ENCODE measurements at regions not wholly inside any gene's neighbourhood (a gene's known extent, or its start where the extent isn't known, plus 50 kb on each side); places are given as distances from the start of the nearest gene placed in this dataset.

GRCh38 chr20:43863821-43864544 lies 50.7 kb upstream of the TOX2 start:
- Histone ChIP-seq H3K4me1 (ENCODE audit: control insufficient read depth in 2 of 2, insufficient read depth in 2 of 2, low read length in 2 of 2) (no peaks in the 10 kb centered on the region), H3K27me3 (ENCODE audit: control insufficient read depth in 2 of 2, insufficient read depth in 1 of 2, low read length in 1 of 2) (peaks cover 0 to 6% of the 10 kb centered on the region in 2 donors), H3K36me3 (ENCODE audit: control insufficient read depth in 2 of 2, insufficient read depth in 2 of 2, low read length in 1 of 2) (no peaks in the 10 kb centered on the region), H3K27ac (ENCODE audit: low read depth in 1 of 2, low read length in 1 of 2) (no peak overlapping the region), H3K9me3 (ENCODE audit: control insufficient read depth in 2 of 2, insufficient read depth in 1 of 2, low read length in 1 of 2) (no peaks in the 10 kb centered on the region), H3K4me3 (ENCODE audit: low read length in 2 of 2) (no peak overlapping the region)
- DNase-seq (ENCODE audit: low read depth in 6 of 9, low spot score in 9 of 9): no peak
- 80% methylated on average over 10 of the region's 10 CpGs for WGBS

GRCh38 chr20:43863330-43863729 lies 51.3 kb upstream of the TOX2 start:
- no peak overlapping the region for H3K27ac ChIP-seq (ENCODE audit: low read depth in 1 of 2, low read length in 1 of 2)
- DNase-seq (ENCODE audit: low read depth in 6 of 9, low spot score in 9 of 9): no peak

GRCh38 chr20:43862438-43862837 lies 52.2 kb upstream of the TOX2 start:
- Histone ChIP-seq H3K36me3 (ENCODE audit: control insufficient read depth in 2 of 2, insufficient read depth in 2 of 2, low read length in 1 of 2) (no peaks in the 10 kb centered on the region), H3K27ac (ENCODE audit: low read depth in 1 of 2, low read length in 1 of 2) (no peak overlapping the region), H3K9me3 (ENCODE audit: control insufficient read depth in 2 of 2, insufficient read depth in 1 of 2, low read length in 1 of 2) (no peaks in the 10 kb centered on the region), H3K4me3 (ENCODE audit: low read length in 2 of 2) (no peak overlapping the region), H3K4me1 (ENCODE audit: control insufficient read depth in 2 of 2, insufficient read depth in 2 of 2, low read length in 2 of 2) (no peaks in the 10 kb centered on the region), H3K27me3 (ENCODE audit: control insufficient read depth in 2 of 2, insufficient read depth in 1 of 2, low read length in 1 of 2) (peaks cover 0 to 6% of the 10 kb centered on the region in 2 donors)
- no peak for DNase-seq (ENCODE audit: low read depth in 6 of 9, low spot score in 9 of 9)
- WGBS: 40% methylated on average over 4 of the region's 4 CpGs

More at GRCh38 chr20:43863330-43863729, 51.3 kb upstream of the TOX2 start:
- Histone ChIP-seq H3K4me3 (ENCODE audit: low read length in 2 of 2) (no peak overlapping the region), H3K27me3 (ENCODE audit: control insufficient read depth in 2 of 2, insufficient read depth in 1 of 2, low read length in 1 of 2) (peaks cover 0 to 6% of the 10 kb centered on the region in 2 donors), H3K9me3 (ENCODE audit: control insufficient read depth in 2 of 2, insufficient read depth in 1 of 2, low read length in 1 of 2) (no peaks in the 10 kb centered on the region), H3K4me1 (ENCODE audit: control insufficient read depth in 2 of 2, insufficient read depth in 2 of 2, low read length in 2 of 2) (no peaks in the 10 kb centered on the region), H3K36me3 (ENCODE audit: control insufficient read depth in 2 of 2, insufficient read depth in 2 of 2, low read length in 1 of 2) (no peaks in the 10 kb centered on the region)
- WGBS: 85% methylated on average over 12 of the region's 12 CpGs

- H3K4me1 ChIP-seq (ENCODE audit: control insufficient read depth in 2 of 2, insufficient read depth in 2 of 2, low read length in 2 of 2): no peaks in the 10 kb centered on the region
- H3K27ac ChIP-seq (ENCODE audit: low read depth in 1 of 2, low read length in 1 of 2): no peak overlapping the region
- WGBS: 96% methylated on average over 1 of the region's 1 CpG
- H3K9me3 ChIP-seq (ENCODE audit: control insufficient read depth in 2 of 2, insufficient read depth in 1 of 2, low read length in 1 of 2): no peaks in the 10 kb centered on the region
- H3K36me3 ChIP-seq (ENCODE audit: control insufficient read depth in 2 of 2, insufficient read depth in 2 of 2, low read length in 1 of 2): no peaks in the 10 kb centered on the region
- peaks cover 0 to 6% of the 10 kb centered on the region in 2 donors for H3K27me3 ChIP-seq (ENCODE audit: control insufficient read depth in 2 of 2, insufficient read depth in 1 of 2, low read length in 1 of 2)
- DNase-seq (ENCODE audit: low read depth in 6 of 9, low spot score in 9 of 9): no peak
- no peak overlapping the region for H3K4me3 ChIP-seq (ENCODE audit: low read length in 2 of 2)
Observed at GRCh38 chr20:43859994-43860393, 54.7 kb upstream of the TOX2 start.

- H3K4me3 ChIP-seq (ENCODE audit: low read length in 2 of 2): no peak overlapping the region
- WGBS: 98% methylated on average over 1 of the region's 1 CpG
- no peak for DNase-seq (ENCODE audit: low read depth in 6 of 9, low spot score in 9 of 9)
- H3K4me1 ChIP-seq (ENCODE audit: control insufficient read depth in 2 of 2, insufficient read depth in 2 of 2, low read length in 2 of 2): no peaks in the 10 kb centered on the region
- no peaks in the 10 kb centered on the region for H3K9me3 ChIP-seq (ENCODE audit: control insufficient read depth in 2 of 2, insufficient read depth in 1 of 2, low read length in 1 of 2)
- peaks cover 0 to 2% of the 10 kb centered on the region in 2 donors for H3K27me3 ChIP-seq (ENCODE audit: control insufficient read depth in 2 of 2, insufficient read depth in 1 of 2, low read length in 1 of 2)
- no peak overlapping the region for H3K27ac ChIP-seq (ENCODE audit: low read depth in 1 of 2, low read length in 1 of 2)
- no peaks in the 10 kb centered on the region for H3K36me3 ChIP-seq (ENCODE audit: control insufficient read depth in 2 of 2, insufficient read depth in 2 of 2, low read length in 1 of 2)
Observed at GRCh38 chr20:43857932-43858331, 56.7 kb upstream of the TOX2 start.

- no peak for DNase-seq (ENCODE audit: low read depth in 6 of 9, low spot score in 9 of 9)
- Histone ChIP-seq H3K27ac (ENCODE audit: low read depth in 1 of 2, low read length in 1 of 2) (no peak overlapping the region), H3K36me3 (ENCODE audit: control insufficient read depth in 2 of 2, insufficient read depth in 2 of 2, low read length in 1 of 2) (no peaks in the 10 kb centered on the region), H3K4me3 (ENCODE audit: low read length in 2 of 2) (no peak overlapping the region), H3K27me3 (ENCODE audit: control insufficient read depth in 2 of 2, insufficient read depth in 1 of 2, low read length in 1 of 2) (peaks cover 0 to 2% of the 10 kb centered on the region in 2 donors), H3K4me1 (ENCODE audit: control insufficient read depth in 2 of 2, insufficient read depth in 2 of 2, low read length in 2 of 2) (no peaks in the 10 kb centered on the region), H3K9me3 (ENCODE audit: control insufficient read depth in 2 of 2, insufficient read depth in 1 of 2, low read length in 1 of 2) (no peaks in the 10 kb centered on the region)
Observed at GRCh38 chr20:43857127-43857526, 57.5 kb upstream of the TOX2 start.

- Histone ChIP-seq H3K36me3 (ENCODE audit: control insufficient read depth in 2 of 2, insufficient read depth in 2 of 2, low read length in 1 of 2) (no peaks in the 10 kb centered on the region), H3K4me3 (ENCODE audit: low read length in 2 of 2) (no peak overlapping the region), H3K27me3 (ENCODE audit: control insufficient read depth in 2 of 2, insufficient read depth in 1 of 2, low read length in 1 of 2) (peaks cover 0 to 2% of the 10 kb centered on the region in 2 donors), H3K4me1 (ENCODE audit: control insufficient read depth in 2 of 2, insufficient read depth in 2 of 2, low read length in 2 of 2) (no peaks in the 10 kb centered on the region), H3K9me3 (ENCODE audit: control insufficient read depth in 2 of 2, insufficient read depth in 1 of 2, low read length in 1 of 2) (no peaks in the 10 kb centered on the region), H3K27ac (ENCODE audit: low read depth in 1 of 2, low read length in 1 of 2) (no peak overlapping the region)
- 87% methylated on average over 1 of the region's 1 CpG for WGBS
- no peak for DNase-seq (ENCODE audit: low read depth in 6 of 9, low spot score in 9 of 9)
Observed at GRCh38 chr20:43855803-43856202, 58.8 kb upstream of the TOX2 start.

- H3K36me3 ChIP-seq (ENCODE audit: control insufficient read depth in 2 of 2, insufficient read depth in 2 of 2, low read length in 1 of 2): no peaks in the 10 kb centered on the region
- no peak overlapping the region for H3K4me3 ChIP-seq (ENCODE audit: low read length in 2 of 2)
- H3K4me1 ChIP-seq (ENCODE audit: control insufficient read depth in 2 of 2, insufficient read depth in 2 of 2, low read length in 2 of 2): no peaks in the 10 kb centered on the region
- H3K27ac ChIP-seq (ENCODE audit: low read depth in 1 of 2, low read length in 1 of 2): no peak overlapping the region
- no peak for DNase-seq (ENCODE audit: low read depth in 6 of 9, low spot score in 9 of 9)
- no peaks in the 10 kb centered on the region for H3K9me3 ChIP-seq (ENCODE audit: control insufficient read depth in 2 of 2, insufficient read depth in 1 of 2, low read length in 1 of 2)
- 96% methylated on average over 6 of the region's 6 CpGs for WGBS
- peaks cover 0 to 2% of the 10 kb centered on the region in 2 donors for H3K27me3 ChIP-seq (ENCODE audit: control insufficient read depth in 2 of 2, insufficient read depth in 1 of 2, low read length in 1 of 2)
Observed at GRCh38 chr20:43853918-43854317, 60.7 kb upstream of the TOX2 start.

GRCh38 chr20:43853174-43853803 lies 61.4 kb upstream of the TOX2 start:
- 94% methylated on average over 9 of the region's 9 CpGs for WGBS
- Histone ChIP-seq H3K27me3 (ENCODE audit: control insufficient read depth in 2 of 2, insufficient read depth in 1 of 2, low read length in 1 of 2) (peaks cover 0 to 2% of the 10 kb centered on the region in 2 donors), H3K9me3 (ENCODE audit: control insufficient read depth in 2 of 2, insufficient read depth in 1 of 2, low read length in 1 of 2) (no peaks in the 10 kb centered on the region), H3K27ac (ENCODE audit: low read depth in 1 of 2, low read length in 1 of 2) (no peak overlapping the region), H3K36me3 (ENCODE audit: control insufficient read depth in 2 of 2, insufficient read depth in 2 of 2, low read length in 1 of 2) (no peaks in the 10 kb centered on the region), H3K4me1 (ENCODE audit: control insufficient read depth in 2 of 2, insufficient read depth in 2 of 2, low read length in 2 of 2) (no peaks in the 10 kb centered on the region), H3K4me3 (ENCODE audit: low read length in 2 of 2) (no peak overlapping the region)
- no peak for DNase-seq (ENCODE audit: low read depth in 6 of 9, low spot score in 9 of 9)
